ENCODE measurements at regions not wholly inside any gene's neighbourhood (a gene's known extent, or its start where the extent isn't known, plus 50 kb on each side); places are given as distances from the start of the nearest gene placed in this dataset.
"Not testable (repeated sequence)": the region's sequence is repeated elsewhere in the genome, so short reads cannot be mapped to it uniquely, and the experiment has no call there.

DNA sequence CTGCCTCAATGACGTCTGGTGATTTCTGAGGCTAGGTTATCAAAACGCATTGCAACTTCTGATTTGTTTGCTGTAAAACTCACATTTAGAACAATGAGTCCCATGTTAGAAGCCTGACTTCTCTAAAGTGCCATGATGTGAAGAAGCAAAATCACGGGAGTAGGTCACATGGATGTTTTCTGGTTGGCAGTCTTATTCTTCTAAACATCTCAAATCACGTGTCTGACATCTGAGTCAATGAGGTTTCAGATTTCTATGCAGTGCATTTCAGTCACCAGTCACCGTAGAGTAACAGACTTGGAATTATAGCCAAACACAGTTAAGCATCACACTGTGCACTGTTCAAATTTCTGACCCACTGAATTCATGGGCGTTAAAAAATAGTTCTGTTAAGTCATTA lies 482.1 kb downstream of the TMA16 start:
- DNase-seq, result no peak

DNA sequence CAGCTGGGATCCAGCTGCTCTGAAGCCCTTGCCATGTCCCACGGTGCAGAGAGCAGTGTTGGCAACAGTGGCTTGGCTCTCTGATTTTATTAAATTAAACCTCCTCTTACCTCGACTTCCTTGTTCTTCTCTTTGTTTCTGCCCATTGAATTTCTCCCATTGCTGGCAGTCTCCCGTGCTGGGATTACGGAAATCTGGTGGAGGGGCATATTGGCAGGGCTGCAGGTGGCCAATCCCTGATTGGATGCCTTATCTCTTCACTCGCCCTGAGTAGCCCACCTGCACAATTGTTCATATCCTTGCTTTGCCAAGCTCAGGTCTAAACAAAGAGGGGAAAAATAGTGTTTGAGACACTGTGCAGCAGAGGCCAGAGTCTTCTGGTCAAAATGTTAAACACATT lies 493.9 kb downstream of the TMA16 start:
- DNase-seq, result no peak

- DNase-seq, result no peak
Measured at GRCh38 chr4:163988865-163989264, 494.4 kb downstream of the TMA16 start.

DNA sequence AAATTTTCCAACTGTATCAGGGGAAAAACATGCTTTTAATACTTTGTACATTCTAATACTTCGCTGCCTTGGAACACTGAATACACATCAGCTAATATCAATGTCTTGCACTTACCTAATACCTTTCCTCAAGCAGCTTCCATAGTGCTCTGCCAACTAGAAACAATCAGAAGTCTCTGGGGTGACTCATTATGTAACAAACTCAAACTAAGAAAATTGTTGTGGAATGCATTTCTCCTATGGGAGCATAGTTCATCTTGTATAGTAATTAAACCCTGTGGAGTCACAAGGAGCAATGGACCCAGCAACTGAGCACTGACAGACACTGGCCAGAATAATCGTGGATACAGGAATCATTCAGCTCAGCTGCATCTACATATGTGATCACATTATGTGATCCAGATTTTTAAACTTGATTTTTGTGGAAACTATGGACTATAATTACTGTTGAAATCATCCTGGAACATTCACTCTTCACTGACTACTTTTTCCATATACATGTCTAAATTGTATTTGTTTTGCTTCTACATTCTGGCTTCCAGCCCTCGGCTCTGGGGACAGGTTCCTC lies 496.9 kb downstream of the TMA16 start:
- DNase-seq, result peak; percentile 7

DNA sequence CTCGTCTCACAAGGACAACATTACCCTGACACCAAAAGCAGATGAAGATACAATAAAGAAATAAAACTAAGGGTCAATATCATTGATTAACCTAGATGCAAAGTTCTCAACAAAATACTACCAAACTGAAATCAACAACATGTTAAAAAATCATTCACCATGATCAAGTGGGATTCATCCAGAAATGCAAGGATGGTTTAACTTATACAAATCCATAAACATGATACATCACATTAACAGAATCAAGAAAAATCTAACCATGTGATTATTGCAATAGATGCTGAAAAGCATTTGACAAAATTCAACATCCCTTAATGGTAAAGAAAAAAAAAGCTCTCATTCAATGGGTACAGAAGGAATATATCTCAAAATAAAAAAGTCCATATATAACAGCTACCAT lies 514.9 kb downstream of the TMA16 start:
- no peak for DNase-seq

DNA sequence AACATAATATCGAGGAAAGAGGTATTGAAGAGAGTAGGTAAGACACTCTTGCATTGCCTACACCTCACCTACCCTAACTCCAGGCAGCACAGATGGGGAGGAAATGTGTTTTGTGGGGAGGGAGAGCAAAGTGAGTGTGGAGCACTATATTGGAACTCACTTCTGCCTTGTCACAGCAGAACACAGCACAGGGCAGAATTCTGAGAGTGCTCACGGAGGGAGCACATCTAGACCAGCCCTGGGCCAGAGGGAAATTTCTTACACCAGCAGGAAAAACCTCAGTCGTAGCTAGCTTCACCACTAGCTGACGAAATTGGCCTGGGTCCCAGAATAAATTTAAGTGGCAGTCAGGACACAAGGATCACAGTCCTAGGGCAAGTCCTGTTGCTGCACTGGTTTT lies 517.3 kb downstream of the TMA16 start:
- no peak for DNase-seq

GRCh38 chr4:164012396-164013027 lies 518.0 kb downstream of the TMA16 start:
- no peak for DNase-seq

DNA sequence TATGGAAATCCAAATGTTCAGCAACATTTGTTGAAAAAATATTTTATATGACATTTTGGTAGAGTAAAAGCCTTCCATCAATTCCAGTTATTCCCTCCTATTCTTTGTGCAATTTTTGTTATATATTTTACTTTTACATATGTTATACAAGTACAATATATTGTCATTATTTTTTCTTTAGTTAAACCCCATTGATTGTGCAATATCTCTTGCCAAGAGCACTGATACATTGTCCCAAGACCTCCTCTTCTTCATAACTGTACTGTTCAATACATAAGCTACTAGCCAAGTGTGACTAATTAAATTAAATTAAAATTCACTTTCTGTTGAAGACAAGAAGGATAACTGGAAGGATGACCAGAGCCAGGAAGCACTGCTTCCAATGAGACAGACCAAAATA lies 527.5 kb downstream of the TMA16 start:
- no peak for DNase-seq

DNA sequence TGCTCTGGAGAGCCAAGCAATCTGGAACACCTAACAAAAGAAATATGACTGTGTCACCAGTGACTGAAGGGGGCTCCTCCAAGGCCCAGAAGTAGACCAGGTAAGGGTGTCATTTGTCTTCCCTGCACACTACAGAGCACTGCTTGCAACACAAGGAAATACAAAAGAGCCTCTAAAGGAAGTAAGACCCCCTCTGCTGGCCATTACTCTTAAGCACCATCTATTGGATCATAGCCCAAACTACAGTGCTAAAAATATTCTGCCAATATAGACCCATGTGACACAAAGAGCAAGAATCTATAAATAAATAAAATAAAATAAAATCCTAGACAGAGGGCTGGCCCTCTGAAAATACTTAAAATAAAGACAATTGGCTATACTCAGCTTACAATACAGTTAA lies 528.7 kb downstream of the TMA16 start:
- no peak for DNase-seq

GRCh38 chr4:164027805-164028204 lies 533.3 kb downstream of the TMA16 start:
- DNase-seq, result no peak

- no peak for DNase-seq
Measured at GRCh38 chr4:164039482-164039881, 545.0 kb downstream of the TMA16 start.

GRCh38 chr4:164056426-164057142 lies 562.1 kb downstream of the TMA16 start:
- no peak for DNase-seq

DNA sequence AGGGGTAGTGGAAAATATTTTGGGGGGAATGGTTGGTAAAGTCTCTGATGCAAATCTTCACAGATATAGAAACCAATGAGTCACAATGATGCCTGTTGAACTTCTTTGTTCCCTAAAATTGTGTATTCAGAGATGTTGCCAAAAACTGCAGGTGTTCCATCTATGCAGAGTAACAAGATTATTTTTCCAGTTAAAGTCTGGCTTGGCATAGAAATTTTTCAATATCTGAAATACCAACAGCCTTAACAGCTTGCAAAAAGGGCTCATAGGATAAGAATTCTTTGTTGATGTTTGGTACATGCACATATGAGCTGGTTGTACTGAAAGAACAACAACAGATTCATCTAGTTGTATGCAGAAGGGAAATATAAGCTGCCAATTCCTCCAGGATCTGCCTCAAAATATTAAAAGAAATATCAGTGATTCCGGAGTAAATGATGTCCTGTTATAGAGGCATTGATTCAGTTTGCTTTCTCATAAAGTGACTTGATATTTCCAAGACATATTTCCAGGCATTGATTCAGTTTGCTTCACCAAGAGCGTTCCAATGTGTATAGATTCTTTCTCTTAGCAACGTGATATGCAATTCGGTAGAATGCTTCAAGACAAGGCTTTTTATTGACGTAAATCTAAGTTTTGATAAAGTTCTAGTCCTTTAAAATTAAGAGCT lies 564.4 kb downstream of the TMA16 start:
- DNase-seq, result no peak

GRCh38 chr4:164060456-164060855 lies 566.0 kb downstream of the TMA16 start:
- DNase-seq, result no peak

DNA sequence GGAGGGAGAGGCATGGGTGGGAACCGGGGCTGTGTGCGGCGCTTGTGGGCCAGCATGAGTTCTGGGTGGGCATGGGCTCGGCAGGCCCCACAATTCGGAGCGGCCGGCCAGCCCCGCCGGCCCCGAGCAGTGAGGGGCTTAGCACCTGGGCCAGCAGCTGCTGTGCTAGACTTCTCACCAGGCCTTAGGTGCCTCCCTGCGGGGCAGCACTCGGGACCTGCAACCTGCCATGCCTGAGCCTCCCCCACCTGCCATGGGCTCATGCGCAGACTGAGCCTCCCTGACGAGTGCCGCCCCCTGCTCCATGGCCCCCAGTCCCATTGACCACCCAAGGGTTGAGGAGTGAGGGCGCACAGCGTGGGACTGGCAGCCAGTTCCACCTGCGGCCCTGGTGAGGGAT lies 573.9 kb downstream of the TMA16 start:
- no peak for DNase-seq

GRCh38 chr4:164070625-164071024 lies 576.1 kb downstream of the TMA16 start:
- DNase-seq, result no peak

GRCh38 chr4:164081371-164081770 lies 586.9 kb downstream of the TMA16 start:
- DNase-seq, result no peak

- no peak for DNase-seq
Measured at GRCh38 chr4:164081801-164082200, 587.3 kb downstream of the TMA16 start.

DNA sequence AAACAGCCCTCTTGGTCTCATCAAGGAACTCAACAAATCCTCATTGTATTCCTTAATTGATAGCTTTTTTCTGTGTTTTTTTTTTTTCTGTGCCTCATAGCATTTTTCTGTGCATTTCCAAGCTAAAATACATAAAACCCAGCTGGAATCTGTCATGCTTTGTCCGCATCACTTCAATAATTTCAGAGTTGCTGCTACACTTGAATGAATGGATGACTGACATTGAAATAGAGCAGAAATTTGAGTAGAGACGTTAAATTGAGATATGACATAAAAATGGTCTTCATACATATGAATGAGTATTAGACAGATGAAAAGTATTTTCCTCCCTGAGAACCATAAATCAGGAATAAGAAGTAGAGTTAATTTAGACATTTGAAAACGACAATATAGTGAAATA lies 593.2 kb downstream of the TMA16 start:
- no peak for DNase-seq

GRCh38 chr4:164095313-164096110 lies 601.0 kb downstream of the TMA16 start:
- DNase-seq, result no peak

- DNase-seq, result no peak
Measured at GRCh38 chr4:164096766-164097518, 602.5 kb downstream of the TMA16 start.

- DNase-seq, result not testable (repeated sequence)
Measured at GRCh38 chr4:164100741-164101365, 606.4 kb downstream of the TMA16 start.

All from kidney glomerular epithelial cell (primary cell).